HFF-Myc (cell line): ENCODE measurements at regions not wholly inside any gene's neighbourhood (a gene's known extent, or its start where the extent isn't known, plus 50 kb on each side); places are given as distances from the start of the nearest gene placed in this dataset.

Source experiments
- DNase-seq: peaks from one replicate; pipeline ENCODE4 v3.0.0-alpha.2; 2011; ENCODE audit warnings: low read depth; ENCODE audit errors: extremely low read depth
- H3K4me3 ChIP-seq: replicated peaks from 2 replicates; pipeline ENCODE4 v1.5.1; 2011; ENCODE audit warnings: low read depth, mild to moderate bottlenecking, control low read depth, low read length
- CTCF ChIP-seq: IDR thresholded peaks from 2 replicates; pipeline ENCODE4 v1.5.1; 2012; ENCODE audit warnings: mild to moderate bottlenecking, low read depth, low read length, control low read depth; ENCODE audit errors: missing control alignments

GRCh38 chr18:75895135-75895534 lies 467.6 kb upstream of the SMIM21 start:
- H3K4me3 ChIP-seq, result no peak overlapping the region
- no peak for TF ChIP-seq CTCF
- no peak for DNase-seq

- no peak for DNase-seq
- H3K4me3 ChIP-seq, result no peak overlapping the region
- TF ChIP-seq CTCF, result no peak
Observed at GRCh38 chr18:75884728-75885127, 457.2 kb upstream of the SMIM21 start.

GRCh38 chr18:75880925-75881504 lies 453.5 kb upstream of the SMIM21 start:
- no peak for TF ChIP-seq CTCF
- no peak overlapping the region for H3K4me3 ChIP-seq
- no peak for DNase-seq

GRCh38 chr18:75880266-75880665 lies 452.8 kb upstream of the SMIM21 start:
- no peak for TF ChIP-seq CTCF
- no peak for DNase-seq
- H3K4me3 ChIP-seq, result no peak overlapping the region

- TF ChIP-seq CTCF, result no peak
- no peak overlapping the region for H3K4me3 ChIP-seq
- no peak for DNase-seq
Observed at GRCh38 chr18:75879196-75879595, 451.7 kb upstream of the SMIM21 start.

GRCh38 chr18:75875559-75875958 lies 448.1 kb upstream of the SMIM21 start:
- TF ChIP-seq CTCF, result no peak
- DNase-seq, result no peak
- H3K4me3 ChIP-seq, result no peak overlapping the region
